ENCODE measurements at regions not wholly inside any gene's neighbourhood (a gene's known extent, or its start where the extent isn't known, plus 50 kb on each side); places are given as distances from the start of the nearest gene placed in this dataset.
"Not testable (repeated sequence)": the region's sequence is repeated elsewhere in the genome, so short reads cannot be mapped to it uniquely, and the experiment has no call there.

- H3K9me3 Mint-ChIP-seq; H3K27ac Mint-ChIP-seq; H3K4me1 Mint-ChIP-seq (ENCODE audit: low read depth); H3K27me3 Mint-ChIP-seq; H3K36me3 Mint-ChIP-seq (ENCODE audit: low read depth); H3K4me3 Mint-ChIP-seq; DNase-seq: not testable (repeated sequence)
Measured at GRCh38 chr2:91685541-91685940, 2994.1 kb downstream of the RPIA start.

GRCh38 chr2:91686046-91686445 is 2994.6 kb downstream of the RPIA start:
- not testable (repeated sequence) for H3K9me3 Mint-ChIP-seq; H3K27me3 Mint-ChIP-seq; H3K36me3 Mint-ChIP-seq (ENCODE audit: low read depth); H3K4me3 Mint-ChIP-seq; DNase-seq; H3K27ac Mint-ChIP-seq; H3K4me1 Mint-ChIP-seq (ENCODE audit: low read depth)
